ENCODE measurements at regions not wholly inside any gene's neighbourhood (a gene's known extent, or its start where the extent isn't known, plus 50 kb on each side); places are given as distances from the start of the nearest gene placed in this dataset.

- Histone ChIP-seq H3K27ac (ENCODE audit: low read depth, low read length) (no peak overlapping the region), H3K4me1 (ENCODE audit: control insufficient read depth, insufficient read depth, low read length) (no peaks in the 10 kb centered on the region), H3K9ac (ENCODE audit: low read depth, low read length) (no peak overlapping the region), H3K4me3 (ENCODE audit: low read depth, low read length) (no peak overlapping the region), H3K27me3 (ENCODE audit: control insufficient read depth, insufficient read depth, low read length) (no peaks in the 10 kb centered on the region), H3K36me3 (ENCODE audit: control insufficient read depth, insufficient read depth, low read length) (no peaks in the 10 kb centered on the region), H3K9me3 (ENCODE audit: control insufficient read depth, insufficient read depth, low read length) (no peaks in the 10 kb centered on the region)
Measured at GRCh38 chr7:35386082-35386815, 132.3 kb upstream of the TBX20 start.

GRCh38 chr7:35384761-35385700 lies 131.1 kb upstream of the TBX20 start:
- Histone ChIP-seq H3K4me3 (ENCODE audit: low read depth, low read length) (no peak overlapping the region), H3K27ac (ENCODE audit: low read depth, low read length) (no peak overlapping the region), H3K4me1 (ENCODE audit: control insufficient read depth, insufficient read depth, low read length) (no peaks in the 10 kb centered on the region), H3K36me3 (ENCODE audit: control insufficient read depth, insufficient read depth, low read length) (no peaks in the 10 kb centered on the region), H3K9me3 (ENCODE audit: control insufficient read depth, insufficient read depth, low read length) (no peaks in the 10 kb centered on the region), H3K9ac (ENCODE audit: low read depth, low read length) (no peak overlapping the region), H3K27me3 (ENCODE audit: control insufficient read depth, insufficient read depth, low read length) (no peaks in the 10 kb centered on the region)

GRCh38 chr7:35380739-35381224 lies 126.9 kb upstream of the TBX20 start:
- Histone ChIP-seq H3K9me3 (ENCODE audit: control insufficient read depth, insufficient read depth, low read length) (no peaks in the 10 kb centered on the region), H3K36me3 (ENCODE audit: control insufficient read depth, insufficient read depth, low read length) (no peaks in the 10 kb centered on the region), H3K27ac (ENCODE audit: low read depth, low read length) (no peak overlapping the region), H3K27me3 (ENCODE audit: control insufficient read depth, insufficient read depth, low read length) (no peaks in the 10 kb centered on the region; the same call in 1 of the 2 replicates), H3K4me3 (ENCODE audit: low read depth, low read length) (no peak overlapping the region), H3K9ac (ENCODE audit: low read depth, low read length) (no peak overlapping the region), H3K4me1 (ENCODE audit: control insufficient read depth, insufficient read depth, low read length) (no peaks in the 10 kb centered on the region)

GRCh38 chr7:35379481-35379880 lies 125.6 kb upstream of the TBX20 start:
- no peaks in the 10 kb centered on the region; the same call in 1 of the 2 replicates for H3K27me3 ChIP-seq (ENCODE audit: control insufficient read depth, insufficient read depth, low read length)
- H3K4me1 ChIP-seq (ENCODE audit: control insufficient read depth, insufficient read depth, low read length), result no peaks in the 10 kb centered on the region

GRCh38 chr7:35375516-35375915 lies 121.6 kb upstream of the TBX20 start:
- Histone ChIP-seq H3K27me3 (ENCODE audit: control insufficient read depth, insufficient read depth, low read length) (no peaks in the 10 kb centered on the region; the same call in 1 of the 2 replicates), H3K9me3 (ENCODE audit: control insufficient read depth, insufficient read depth, low read length) (no peaks in the 10 kb centered on the region), H3K9ac (ENCODE audit: low read depth, low read length) (no peak overlapping the region), H3K36me3 (ENCODE audit: control insufficient read depth, insufficient read depth, low read length) (no peaks in the 10 kb centered on the region), H3K4me3 (ENCODE audit: low read depth, low read length) (no peak overlapping the region), H3K27ac (ENCODE audit: low read depth, low read length) (no peak overlapping the region), H3K4me1 (ENCODE audit: control insufficient read depth, insufficient read depth, low read length) (no peaks in the 10 kb centered on the region)

More at GRCh38 chr7:35379481-35379880, 125.6 kb upstream of the TBX20 start:
- Histone ChIP-seq H3K4me3 (ENCODE audit: low read depth, low read length) (no peak overlapping the region), H3K36me3 (ENCODE audit: control insufficient read depth, insufficient read depth, low read length) (no peaks in the 10 kb centered on the region), H3K9me3 (ENCODE audit: control insufficient read depth, insufficient read depth, low read length) (no peaks in the 10 kb centered on the region), H3K9ac (ENCODE audit: low read depth, low read length) (no peak overlapping the region), H3K27ac (ENCODE audit: low read depth, low read length) (no peak overlapping the region)

GRCh38 chr7:35374858-35375257 lies 121.0 kb upstream of the TBX20 start:
- H3K27ac ChIP-seq (ENCODE audit: low read depth, low read length), result no peak overlapping the region
- H3K27me3 ChIP-seq (ENCODE audit: control insufficient read depth, insufficient read depth, low read length), result no peaks in the 10 kb centered on the region; the same call in 1 of the 2 replicates
- no peaks in the 10 kb centered on the region for H3K4me1 ChIP-seq (ENCODE audit: control insufficient read depth, insufficient read depth, low read length)
- no peak overlapping the region for H3K4me3 ChIP-seq (ENCODE audit: low read depth, low read length)
- H3K9me3 ChIP-seq (ENCODE audit: control insufficient read depth, insufficient read depth, low read length), result no peaks in the 10 kb centered on the region
- H3K36me3 ChIP-seq (ENCODE audit: control insufficient read depth, insufficient read depth, low read length), result no peaks in the 10 kb centered on the region
- no peak overlapping the region for H3K9ac ChIP-seq (ENCODE audit: low read depth, low read length)

GRCh38 chr7:35371221-35371620 lies 117.3 kb upstream of the TBX20 start:
- Histone ChIP-seq H3K4me3 (ENCODE audit: low read depth, low read length) (no peak overlapping the region), H3K9me3 (ENCODE audit: control insufficient read depth, insufficient read depth, low read length) (no peaks in the 10 kb centered on the region), H3K27me3 (ENCODE audit: control insufficient read depth, insufficient read depth, low read length) (peaks cover 7% of the 10 kb centered on the region; the same call in 1 of the 2 replicates), H3K36me3 (ENCODE audit: control insufficient read depth, insufficient read depth, low read length) (no peaks in the 10 kb centered on the region), H3K4me1 (ENCODE audit: control insufficient read depth, insufficient read depth, low read length) (peaks cover 17% of the 10 kb centered on the region), H3K27ac (ENCODE audit: low read depth, low read length) (no peak overlapping the region), H3K9ac (ENCODE audit: low read depth, low read length) (no peak overlapping the region)

- Histone ChIP-seq H3K4me3 (ENCODE audit: low read depth, low read length) (no peak overlapping the region), H3K36me3 (ENCODE audit: control insufficient read depth, insufficient read depth, low read length) (no peaks in the 10 kb centered on the region), H3K27ac (ENCODE audit: low read depth, low read length) (no peak overlapping the region), H3K9ac (ENCODE audit: low read depth, low read length) (no peak overlapping the region), H3K4me1 (ENCODE audit: control insufficient read depth, insufficient read depth, low read length) (peaks cover 22% of the 10 kb centered on the region), H3K9me3 (ENCODE audit: control insufficient read depth, insufficient read depth, low read length) (no peaks in the 10 kb centered on the region), H3K27me3 (ENCODE audit: control insufficient read depth, insufficient read depth, low read length) (peaks cover 10% of the 10 kb centered on the region; the same call in 1 of the 2 replicates)
Measured at GRCh38 chr7:35370687-35371086, 116.8 kb upstream of the TBX20 start.

GRCh38 chr7:35366167-35367155 lies 112.6 kb upstream of the TBX20 start:
- H3K27ac ChIP-seq (ENCODE audit: low read depth, low read length), result peak overlapping the region; percentile 53
- peaks cover 15% of the 10 kb centered on the region; the same call in 1 of the 2 replicates for H3K27me3 ChIP-seq (ENCODE audit: control insufficient read depth, insufficient read depth, low read length)
- H3K4me3 ChIP-seq (ENCODE audit: low read depth, low read length), result peak overlapping the region; percentile 31; the same call in 1 of the 2 replicates
- H3K9ac ChIP-seq (ENCODE audit: low read depth, low read length), result no peak overlapping the region
- H3K36me3 ChIP-seq (ENCODE audit: control insufficient read depth, insufficient read depth, low read length), result no peaks in the 10 kb centered on the region
- peaks cover 24% of the 10 kb centered on the region for H3K4me1 ChIP-seq (ENCODE audit: control insufficient read depth, insufficient read depth, low read length)
- H3K9me3 ChIP-seq (ENCODE audit: control insufficient read depth, insufficient read depth, low read length), result no peaks in the 10 kb centered on the region

- H3K9me3 ChIP-seq (ENCODE audit: control insufficient read depth, insufficient read depth, low read length), result no peaks in the 10 kb centered on the region
- H3K27me3 ChIP-seq (ENCODE audit: control insufficient read depth, insufficient read depth, low read length), result peaks cover 15% of the 10 kb centered on the region; the same call in 1 of the 2 replicates
- no peak overlapping the region for H3K9ac ChIP-seq (ENCODE audit: low read depth, low read length)
- H3K36me3 ChIP-seq (ENCODE audit: control insufficient read depth, insufficient read depth, low read length), result no peaks in the 10 kb centered on the region
- no peak overlapping the region for H3K4me3 ChIP-seq (ENCODE audit: low read depth, low read length)
- H3K4me1 ChIP-seq (ENCODE audit: control insufficient read depth, insufficient read depth, low read length), result peaks cover 24% of the 10 kb centered on the region
- no peak overlapping the region for H3K27ac ChIP-seq (ENCODE audit: low read depth, low read length)
Measured at GRCh38 chr7:35365523-35365922, 111.6 kb upstream of the TBX20 start.

Data from HUES48 (cell line).